B cell (primary cell): ENCODE measurements at regions not wholly inside any gene's neighbourhood (a gene's known extent, or its start where the extent isn't known, plus 50 kb on each side); places are given as distances from the start of the nearest gene placed in this dataset.

Experiments
- ATAC-seq: fragments of 200-7000 bp; cut with Tn5 transposase; one replicate; pipeline ENCODE4 v1.10.0; 2021; ENCODE audit warnings: low read depth, mild to moderate bottlenecking, moderate number of reproducible peaks, moderate library complexity
- CTCF ChIA-PET: fragments of 350-600 bp; sonication (Branson Sonifier 250); formaldehyde crosslinking; loops from one replicate; lab custom pipeline; 2021; ENCODE audit warnings: antibody characterized with exemption, inconsistent platforms; lab: Charles Lee
- POLR2A ChIA-PET: fragments of 350-600 bp; sonication (Branson Sonifier 250); formaldehyde crosslinking; loops from one replicate; lab custom pipeline; 2021; ENCODE audit warnings: antibody characterized with exemption; lab: Charles Lee
- DNase-seq: peaks from one replicate; pipeline ENCODE4 v3.0.0; 2013
- H2AFZ ChIP-seq: 2 replicates; pipeline ENCODE4 v1.6.1; 2012; ENCODE audit warnings: mild to moderate bottlenecking, low read depth, low read length; ENCODE audit not compliant: insufficient read depth, poor library complexity, severe bottlenecking
- H3K27ac ChIP-seq, 2 donors: 1 replicate in 1 of 2; 2 replicates in 1 of 2; pipeline ENCODE4 v1.5.1; 2012 to 2013; ENCODE audit warnings: low read length in 2 of 2, mild to moderate bottlenecking in 2 of 2, moderate library complexity in 1 of 2
- H3K27me3 ChIP-seq, 4 experiments: fragments of 200-600 bp in 1 of 4; sonication (generic) in 1 of 4; replicated peaks in 1 of 4; 1 replicate in 2 of 4; 2 replicates in 2 of 4; pipeline versions ENCODE4 v1.6.1 to v1.7.0; 2013 to 2016; ENCODE audit warnings: low read length in 3 of 4, mild to moderate bottlenecking in 2 of 4, mixed read lengths in 1 of 4, moderate library complexity in 1 of 4; ENCODE audit not compliant: insufficient read depth in 4 of 4, control insufficient read depth in 3 of 4; ENCODE audit errors: control extremely low read depth in 1 of 4
- H3K36me3 ChIP-seq, 2 experiments: replicated peaks in 1 of 2; 1 replicate in 1 of 2; 2 replicates in 1 of 2; pipeline versions ENCODE4 v1.6.1 to v1.7.1; 2013; ENCODE audit warnings: low read length in 1 of 2; ENCODE audit not compliant: insufficient read depth in 2 of 2, control insufficient read depth in 1 of 2; ENCODE audit errors: control extremely low read depth in 1 of 2, extremely low read depth in 1 of 2
- H3K4me1 ChIP-seq, 2 donors: fragments of 200-600 bp in 1 of 2; sonication (generic) in 1 of 2; 1 replicate in 1 of 2; 2 replicates in 1 of 2; pipeline versions ENCODE4 v1.5.1 to v1.6.1; 2013 to 2017; ENCODE audit warnings: low read length in 2 of 2; ENCODE audit not compliant: control insufficient read depth in 2 of 2, insufficient read depth in 2 of 2
- H3K4me2 ChIP-seq: replicated peaks from 2 replicates; pipeline ENCODE3; 2012; ENCODE audit warnings: mild to moderate bottlenecking, low read depth, low read length; ENCODE audit not compliant: poor library complexity, severe bottlenecking
- H3K4me3 ChIP-seq, 5 experiments: fragments of 200-600 bp in 1 of 5; sonication (generic) in 1 of 5; 1 replicate in 3 of 5; 2 replicates in 2 of 5; pipeline versions ENCODE4 v1.5.1 to v1.7.0; 2011 to 2016; ENCODE audit warnings: low read length in 4 of 5, mild to moderate bottlenecking in 4 of 5, low read depth in 2 of 5, control low read depth in 1 of 5, moderate library complexity in 1 of 5; ENCODE audit not compliant: insufficient read depth in 1 of 5; ENCODE audit errors: control extremely low read depth in 1 of 5, extremely low read depth in 1 of 5
- H3K79me2 ChIP-seq: fragments of 200-600 bp; sonication (generic); one replicate; pipeline ENCODE4 v1.6.0; 2016; ENCODE audit warnings: low read length; ENCODE audit not compliant: control insufficient read depth, insufficient read depth
- H3K9ac ChIP-seq: fragments of 200-600 bp; sonication (generic); 2 replicates; pipeline ENCODE4 v1.6.1; 2017; ENCODE audit warnings: mild to moderate bottlenecking, low read length, moderate library complexity
- H3K9me3 ChIP-seq, 3 donors: one replicate each; pipeline versions ENCODE4 v1.6.1 to v1.7.1; 2013; ENCODE audit warnings: low read length in 2 of 3; ENCODE audit not compliant: control insufficient read depth in 2 of 3, insufficient read depth in 1 of 3; ENCODE audit errors: control extremely low read depth in 1 of 3
- H4K20me1 ChIP-seq: 2 replicates; pipeline ENCODE4 v1.6.0; 2012; ENCODE audit warnings: mild to moderate bottlenecking, low read length; ENCODE audit not compliant: insufficient read depth, control insufficient read depth, poor library complexity, severe bottlenecking
- H3K27ac Mint-ChIP-seq: one replicate; pipeline ENCODE4 v1.8.0; 2021; ENCODE audit warnings: mixed read lengths
- H3K27me3 Mint-ChIP-seq: one replicate; pipeline ENCODE4 v1.8.0; 2021; ENCODE audit warnings: mixed read lengths
- H3K4me1 Mint-ChIP-seq: one replicate; pipeline ENCODE4 v1.8.0; 2021; ENCODE audit warnings: mixed read lengths
- H3K4me3 Mint-ChIP-seq: one replicate; pipeline ENCODE4 v1.8.0; 2021; ENCODE audit warnings: mixed read lengths
- H3K9me3 Mint-ChIP-seq: one replicate; pipeline ENCODE4 v1.8.0; 2022; ENCODE audit warnings: mixed read lengths; ENCODE audit not compliant: insufficient read depth
- CTCF ChIP-seq: fragments of 200-600 bp; IDR thresholded peaks from one replicate; pipeline ENCODE4 v1.8.0; 2022; ENCODE audit warnings: antibody characterized with exemption, mild to moderate bottlenecking
- EZH2 ChIP-seq: IDR thresholded peaks from 2 replicates; pipeline ENCODE4 v1.6.1; 2012; ENCODE audit warnings: borderline replicate concordance, low read depth, mild to moderate bottlenecking, moderate library complexity, low read length; ENCODE audit not compliant: insufficient read depth, poor library complexity, severe bottlenecking
- WGBS: methylation state at CpG from one replicate; pipeline ENCODE4 v1.1.5; 2013; ENCODE audit warnings: missing lambda C conversion rate; ENCODE audit not compliant: insufficient coverage; 5-methylcytosine and 5-hydroxymethylcytosine counted together
- intact Hi-C: fragments of 100-400 bp; cut with micrococcal nuclease; formaldehyde crosslinking; loops from one replicate; pipeline ENCODE4 v1.10.0; 2022

GRCh38 chr5:39995990-39996389 is 571.2 kb upstream of the DAB2 start:
- Mint-ChIP-seq H3K9me3 (no peaks in the 10 kb centered on the region), H3K27ac (no peak overlapping the region), H3K4me1 (no peaks in the 10 kb centered on the region), H3K27me3 (peaks cover 9% of the 10 kb centered on the region), H3K4me3 (no peak overlapping the region)
- Histone ChIP-seq H3K36me3 (no peaks in the 10 kb centered on the region), H4K20me1 (no peaks in the 10 kb centered on the region), H3K4me1 (no peaks in the 10 kb centered on the region), H3K9me3 (no peaks in the 10 kb centered on the region), H3K79me2 (no peaks in the 10 kb centered on the region), H3K9ac (no peak overlapping the region), H3K4me3 (no peak overlapping the region), H3K4me2 (no peak overlapping the region), H3K27me3 (no peaks in the 10 kb centered on the region), H3K27ac (no peak overlapping the region), H2AFZ (no peak overlapping the region)
- CTCF ChIA-PET, result no interaction called here
- no peak for TF ChIP-seq EZH2
- no peak for TF ChIP-seq CTCF
- ATAC-seq, result no peak
- POLR2A ChIA-PET, result no interaction called here
- intact Hi-C loops, result no loop called here
- DNase-seq, result no peak
- no CpG with 5 or more reads among the region's 1 CpG for WGBS

GRCh38 chr5:39992617-39993202 is 567.9 kb upstream of the DAB2 start:
- H3K9me3 Mint-ChIP-seq, result no peaks in the 10 kb centered on the region
- Histone ChIP-seq H3K27me3 (no peaks in the 10 kb centered on the region), H3K4me1 (no peaks in the 10 kb centered on the region), H3K79me2 (no peaks in the 10 kb centered on the region), H3K9ac (no peak overlapping the region), H3K4me3 (no peak overlapping the region), H3K27ac (no peak overlapping the region), H3K4me2 (no peak overlapping the region), H3K9me3 (no peaks in the 10 kb centered on the region), H2AFZ (no peak overlapping the region), H3K36me3 (no peaks in the 10 kb centered on the region), H4K20me1 (no peaks in the 10 kb centered on the region)
- ChIA-PET CTCF (no interaction called here), POLR2A (no interaction called here)
- intact Hi-C loops, result no loop called here
- 36% methylated on average over 1 of the region's 2 CpGs for WGBS
- DNase-seq (no peak), ATAC-seq (no peak)
- no peaks in the 10 kb centered on the region for H3K4me1 Mint-ChIP-seq
- peaks cover 14% of the 10 kb centered on the region for H3K27me3 Mint-ChIP-seq
- no peak overlapping the region for H3K27ac Mint-ChIP-seq
- TF ChIP-seq CTCF (no peak), EZH2 (no peak)
- no peak overlapping the region for H3K4me3 Mint-ChIP-seq
